Endothelial cell of umbilical vein (primary cell): ENCODE measurements at regions not wholly inside any gene's neighbourhood (a gene's known extent, or its start where the extent isn't known, plus 50 kb on each side); places are given as distances from the start of the nearest gene placed in this dataset.

Source experiments
- BruUV-seq: library from RNA; stranded (reverse); fragments of 400-500 nt; replicated peaks from 2 replicates; lab custom pipeline; 2021; lab: Mats Ljungman, UMichigan
- CTCF ChIA-PET: fragments of 300-600, 350-600 bp; sonication (Branson Sonifier 250); formaldehyde crosslinking; loops from one replicate; lab custom pipeline; 2021; ENCODE audit warnings: antibody characterized with exemption, inconsistent platforms; lab: Charles Lee
- POLR2A ChIA-PET: fragments of 300-600, 350-600 bp; sonication (Branson Sonifier 250); formaldehyde crosslinking; loops from one replicate; lab custom pipeline; 2021; ENCODE audit warnings: antibody characterized with exemption, inconsistent platforms; lab: Charles Lee
- DNase-seq: peaks from one replicate; pipeline ENCODE4 v3.0.0-alpha.2; 2011; ENCODE audit warnings: low read depth, low spot score
- FAIRE-seq: peaks from 2 replicates; lab custom pipeline; 2011; peaks lifted over from hg19 to GRCh38; lab: Jason Lieb, UNC
- H2AFZ ChIP-seq: 2 replicates; pipeline ENCODE4 v1.6.0; 2012; ENCODE audit warnings: low read depth, low read length, control low read depth, inconsistent platforms
- H3K27ac ChIP-seq: 2 replicates; pipeline ENCODE4 v1.5.1; 2011; ENCODE audit warnings: low read depth, mild to moderate bottlenecking, control low read depth, low read length, moderate library complexity; ENCODE audit not compliant: insufficient read depth
- H3K27me3 ChIP-seq, 2 experiments: 2 replicates each; pipeline versions ENCODE4 v1.6.0 to v1.6.1; 2011; ENCODE audit warnings: low read length in 2 of 2, mixed read lengths in 1 of 2; ENCODE audit not compliant: control insufficient read depth in 2 of 2, insufficient read depth in 2 of 2
- H3K36me3 ChIP-seq, 2 experiments: 2 replicates in 1 of 2; 3 replicates in 1 of 2; pipeline ENCODE4 v1.5.1; 2011; ENCODE audit warnings: low read length in 2 of 2, mild to moderate bottlenecking in 1 of 2, moderate library complexity in 1 of 2; ENCODE audit not compliant: control insufficient read depth in 2 of 2, insufficient read depth in 2 of 2; ENCODE audit errors: extremely low read depth in 1 of 2
- H3K4me1 ChIP-seq: 3 replicates; pipeline ENCODE4 v1.5.1; 2011; ENCODE audit warnings: mild to moderate bottlenecking, low read length; ENCODE audit not compliant: control insufficient read depth, insufficient read depth; ENCODE audit errors: extremely low read depth
- H3K4me2 ChIP-seq: 2 replicates; pipeline ENCODE4 v1.6.1; 2011; ENCODE audit warnings: low read length, control low read depth, mixed read lengths; ENCODE audit not compliant: insufficient read depth
- H3K4me3 ChIP-seq, 3 experiments: fragments of 200-600 bp in 1 of 3; sonication (generic), shearing (Covaris generic) in 1 of 3; replicated peaks in 1 of 3; 2 replicates each; pipeline ENCODE4 v1.5.1; 2011 to 2016; ENCODE audit warnings: control low read depth in 3 of 3, low read length in 3 of 3, mild to moderate bottlenecking in 2 of 3, inconsistent platforms in 1 of 3, low read depth in 1 of 3, moderate library complexity in 1 of 3; ENCODE audit not compliant: insufficient read depth in 1 of 3
- H3K79me2 ChIP-seq: 2 replicates; pipeline ENCODE4 v1.6.0; 2012; ENCODE audit warnings: low read length, inconsistent platforms; ENCODE audit not compliant: control insufficient read depth, insufficient read depth
- H3K9ac ChIP-seq: replicated peaks from 2 replicates; pipeline ENCODE3; 2011; ENCODE audit warnings: low read length, control low read depth; ENCODE audit not compliant: insufficient read depth; ENCODE audit errors: extremely low read depth
- H3K9me1 ChIP-seq: replicated peaks from 3 replicates; pipeline ENCODE4 v1.6.0; 2011; ENCODE audit warnings: mild to moderate bottlenecking, low read length; ENCODE audit not compliant: control insufficient read depth, insufficient read depth; ENCODE audit errors: extremely low read depth
- H3K9me3 ChIP-seq: replicated peaks from 2 replicates; pipeline ENCODE4 v1.5.1; 2012; ENCODE audit warnings: low read length, inconsistent platforms; ENCODE audit not compliant: control insufficient read depth, insufficient read depth
- H4K20me1 ChIP-seq: replicated peaks from 2 replicates; pipeline ENCODE3; 2011; ENCODE audit warnings: mild to moderate bottlenecking, low read length; ENCODE audit not compliant: control insufficient read depth, insufficient read depth; ENCODE audit errors: extremely low read depth
- CTCF ChIP-seq, 2 donors: IDR thresholded peaks; 1 replicate in 1 of 2; 2 replicates in 1 of 2; pipeline ENCODE4 v1.5.1; 2011; ENCODE audit warnings: low read length in 2 of 2, mild to moderate bottlenecking in 2 of 2, moderate library complexity in 2 of 2, control low read depth in 1 of 2, inconsistent platforms in 1 of 2, low read depth in 1 of 2; ENCODE audit not compliant: insufficient read depth in 1 of 2; ENCODE audit errors: extremely low read depth in 1 of 2
- EZH2 ChIP-seq: IDR thresholded peaks from 2 replicates; pipeline ENCODE4 v1.6.1; 2012; ENCODE audit warnings: borderline replicate concordance, low read depth, mild to moderate bottlenecking, moderate library complexity, low read length, inconsistent platforms; ENCODE audit not compliant: severe bottlenecking
- FOS ChIP-seq: IDR thresholded peaks from 2 replicates; pipeline ENCODE4 v1.6.1; 2011; ENCODE audit warnings: mild to moderate bottlenecking, low read length, moderate library complexity, borderline replicate concordance; ENCODE audit not compliant: insufficient read depth
- GATA2 ChIP-seq: IDR thresholded peaks from 2 replicates; pipeline ENCODE4 v1.7.0; 2011; ENCODE audit warnings: low read depth, mild to moderate bottlenecking, moderate library complexity, mixed read lengths, low read length; ENCODE audit not compliant: insufficient read length, insufficient read depth
- JUN ChIP-seq: IDR thresholded peaks from 2 replicates; pipeline ENCODE4 v1.6.1; 2011; ENCODE audit warnings: borderline replicate concordance, low read depth; ENCODE audit not compliant: insufficient read length, insufficient read depth
- MAX ChIP-seq: IDR thresholded peaks from 2 replicates; pipeline ENCODE4 v1.6.1; 2011; ENCODE audit not compliant: insufficient read depth, insufficient read length
- MYC ChIP-seq: IDR thresholded peaks from one replicate; pipeline ENCODE4 v1.6.1; 2011; ENCODE audit warnings: mild to moderate bottlenecking, low read depth, low read length
- POLR2A ChIP-seq: IDR thresholded peaks from 2 replicates; pipeline ENCODE4 v1.6.1; 2012; ENCODE audit warnings: low read depth, mild to moderate bottlenecking, control low read depth, low read length
- POLR2AphosphoS5 ChIP-seq: IDR thresholded peaks from 2 replicates; pipeline ENCODE4 v1.6.1; 2012; ENCODE audit warnings: low read depth, mild to moderate bottlenecking, control low read depth, low read length, moderate library complexity; ENCODE audit not compliant: insufficient read depth
- dilution Hi-C: fragments of 300-500 bp; cut with MboI; formaldehyde crosslinking; loops from one replicate; pipeline ENCODE4 v1.15.0; 2019; ENCODE audit warnings: low sequenced_read_pairs; ENCODE audit not compliant: extremely low pct_ligation_motif_present
- intact Hi-C: fragments of 100-400 bp; cut with micrococcal nuclease; formaldehyde crosslinking; loops from one replicate; pipeline ENCODE4 v1.10.0; 2022

- FAIRE-seq (no peak), DNase-seq (no peak)
- no peaks in the 10 kb centered on the region for H3K27me3 ChIP-seq
- H3K9me1 ChIP-seq: no peaks in the 10 kb centered on the region
- H3K27ac ChIP-seq: no peak overlapping the region
- no peaks in the 10 kb centered on the region for H3K4me1 ChIP-seq
- no peaks in the 10 kb centered on the region for H3K36me3 ChIP-seq
- no peak overlapping the region for H3K4me3 ChIP-seq
- H2AFZ ChIP-seq: no peak overlapping the region
- TF ChIP-seq POLR2AphosphoS5 (no peak), POLR2A (no peak), EZH2 (no peak), GATA2 (no peak), MAX (no peak), CTCF (IDR thresholded peaks at IDR 0.05; ENCODE audit: extremely low read depth in 1 of 2, insufficient read depth in 1 of 2, low read depth in 1 of 2, low read length in 2 of 2) (no peak), JUN (no peak), MYC (no peak), FOS (no peak)
- H3K9me3 ChIP-seq: no peaks in the 10 kb centered on the region
- dilution Hi-C loops: no loop called here
- BruUV-seq: no TSS peak
- no peaks in the 10 kb centered on the region for H3K79me2 ChIP-seq
- no peak overlapping the region for H3K4me2 ChIP-seq
- intact Hi-C loops: no loop called here
- POLR2A ChIA-PET: no interaction called here
- CTCF ChIA-PET: no interaction called here
- H4K20me1 ChIP-seq: no peaks in the 10 kb centered on the region
- no peak overlapping the region for H3K9ac ChIP-seq
Measured at GRCh38 chr18:51391215-51391614, 193.7 kb upstream of the MEX3C start.
